Activated CD4-positive, alpha-beta T cell treated with anti-CD3 and anti-CD28 coated beads, Interleukin-2, amount 50 U/mL, for 1 hour (primary cell): ENCODE measurements at regions not wholly inside any gene's neighbourhood (a gene's known extent, or its start where the extent isn't known, plus 50 kb on each side); places are given as distances from the start of the nearest gene placed in this dataset.
"Not testable (repeated sequence)": the region's sequence is repeated elsewhere in the genome, so short reads cannot be mapped to it uniquely, and the experiment has no call there.

Experiments used
- DNase-seq: peaks from one replicate; pipeline ENCODE4 v3.0.0-alpha.2; 2020

DNA sequence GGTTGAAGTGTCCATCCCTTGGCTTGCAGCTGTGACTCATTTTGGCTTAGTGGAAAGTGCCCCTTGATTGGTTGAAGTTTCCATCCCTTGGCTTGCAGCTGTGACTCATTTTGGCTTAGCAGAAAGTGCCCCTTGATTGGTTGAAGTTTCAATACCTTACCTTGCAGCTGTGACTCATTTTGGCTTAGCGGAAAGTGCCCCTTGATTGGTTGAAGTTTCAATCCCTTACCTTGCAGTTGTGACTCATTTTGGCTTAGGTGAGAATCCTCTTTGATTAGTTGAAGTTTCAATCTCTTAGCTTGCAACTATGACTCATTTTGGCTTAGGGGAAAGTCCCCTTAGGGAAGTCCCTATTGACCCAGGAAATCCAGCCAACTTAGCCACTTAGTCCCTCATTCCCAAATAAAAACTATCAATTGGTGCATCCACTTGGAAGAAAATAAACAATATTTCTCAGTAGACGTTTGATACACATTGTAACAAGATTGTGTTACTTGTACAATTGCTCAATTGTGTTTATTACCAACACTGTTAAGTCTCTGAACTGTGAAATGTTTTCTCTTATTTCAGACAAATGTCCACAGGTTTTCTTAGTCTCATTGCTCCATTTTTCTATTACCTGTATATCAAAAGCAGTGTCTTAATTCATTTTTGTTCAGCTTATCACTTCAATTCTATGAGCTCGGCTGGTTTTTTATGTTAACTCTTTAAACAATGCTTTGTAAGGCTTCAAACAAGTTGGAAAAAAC, 2308.8 kb upstream of the ACO1 start:
- DNase-seq, result no peak

GRCh38 chr9:30078195-30078594, 2306.2 kb upstream of the ACO1 start:
- DNase-seq, result no peak

GRCh38 chr9:30089428-30089827, 2295.0 kb upstream of the ACO1 start:
- DNase-seq, result no peak

- DNase-seq, result no peak
Observed at GRCh38 chr9:30103647-30104394, 2280.6 kb upstream of the ACO1 start.

GRCh38 chr9:30107134-30107533, 2277.3 kb upstream of the ACO1 start:
- DNase-seq, result not testable (repeated sequence)

- DNase-seq, result no peak
Observed at GRCh38 chr9:30116673-30117217, 2267.7 kb upstream of the ACO1 start.

GRCh38 chr9:30120666-30121065, 2263.8 kb upstream of the ACO1 start:
- no peak for DNase-seq

- no peak for DNase-seq
Observed at GRCh38 chr9:30121611-30122010, 2262.8 kb upstream of the ACO1 start.

DNA sequence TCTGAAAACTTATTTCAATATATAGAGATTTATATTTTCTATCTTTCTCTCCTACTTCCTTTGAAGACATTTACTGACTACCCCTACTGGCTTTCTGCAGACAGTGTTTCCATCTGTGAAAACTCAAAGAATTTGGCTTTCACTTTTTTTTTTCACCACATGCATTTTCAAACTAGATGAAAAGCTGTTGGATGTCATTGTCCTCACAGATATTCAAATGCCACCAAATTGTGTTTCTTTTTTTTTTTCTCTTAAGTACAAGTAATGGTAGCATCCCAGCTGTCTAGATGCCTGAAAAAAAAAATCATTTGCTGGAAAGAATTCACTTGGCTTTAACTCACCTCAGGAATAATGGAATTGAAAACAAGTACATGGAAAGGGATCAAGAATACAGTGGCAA, 2258.6 kb upstream of the ACO1 start:
- DNase-seq, result no peak

DNA sequence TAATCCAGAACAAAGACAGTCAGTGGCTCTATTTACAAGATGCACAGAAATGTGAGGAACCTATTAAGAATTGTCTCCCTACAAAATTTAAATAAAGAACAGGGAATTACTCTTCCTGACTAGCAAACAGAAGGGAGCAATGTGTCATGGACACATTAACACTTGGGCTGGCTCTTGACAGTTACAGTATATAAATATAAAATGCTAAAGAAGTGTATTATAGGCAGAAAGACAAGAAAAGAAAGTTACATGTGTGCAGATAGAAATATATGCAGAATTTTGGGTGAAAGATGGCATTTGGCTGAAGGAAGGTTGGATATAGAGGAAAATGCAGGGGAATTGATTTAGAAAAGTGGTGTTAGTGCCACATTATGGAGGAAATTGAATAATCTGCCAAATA, 2257.1 kb upstream of the ACO1 start:
- DNase-seq, result no peak

DNA sequence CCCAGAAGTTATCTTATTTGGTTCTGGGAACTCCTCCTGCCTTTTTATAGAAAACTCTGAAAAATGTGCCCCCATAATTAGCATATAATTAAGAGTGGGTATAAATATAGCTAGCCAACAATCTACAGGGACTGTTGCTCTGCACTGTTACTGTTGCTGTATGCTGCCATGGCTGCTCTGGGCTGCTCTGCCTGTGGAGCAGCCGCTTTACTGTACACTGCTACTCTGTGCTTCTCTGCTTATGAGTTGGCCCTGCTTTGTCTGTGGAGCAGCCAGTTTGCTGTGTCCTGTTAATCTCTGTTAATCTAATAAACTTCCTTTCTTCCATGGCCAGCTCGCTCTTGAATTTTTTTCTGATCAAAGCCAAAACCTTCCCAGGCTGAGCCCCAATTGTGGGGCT, 2244.0 kb upstream of the ACO1 start:
- no peak for DNase-seq

DNA sequence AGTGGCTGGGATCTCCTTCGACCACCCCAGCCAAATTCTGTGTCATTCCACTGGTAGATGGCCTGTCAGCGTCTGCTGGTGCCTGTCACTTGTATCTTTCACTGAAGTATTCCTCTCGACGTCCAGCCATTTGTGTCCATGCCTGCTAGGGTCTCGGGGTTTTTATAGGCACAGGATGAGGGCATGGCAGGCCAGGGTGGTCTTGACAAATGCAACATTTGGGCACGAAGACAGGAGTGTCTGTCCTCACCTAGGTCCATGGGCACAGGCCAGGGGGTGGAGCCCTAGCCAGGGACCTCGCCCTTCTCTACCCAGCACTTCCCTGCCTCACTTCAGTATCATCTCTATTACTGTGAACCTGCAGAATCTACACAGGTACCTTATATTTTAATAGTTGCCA, 2223.9 kb upstream of the ACO1 start:
- no peak for DNase-seq

GRCh38 chr9:30172206-30172605, 2212.2 kb upstream of the ACO1 start:
- no peak for DNase-seq

GRCh38 chr9:30178610-30179009, 2205.8 kb upstream of the ACO1 start:
- DNase-seq, result no peak

GRCh38 chr9:30193421-30193820, 2191.0 kb upstream of the ACO1 start:
- DNase-seq, result no peak

- no peak for DNase-seq
Observed at GRCh38 chr9:30196941-30197340, 2187.5 kb upstream of the ACO1 start.

- no peak for DNase-seq
Observed at GRCh38 chr9:30197453-30197852, 2187.0 kb upstream of the ACO1 start.

DNA sequence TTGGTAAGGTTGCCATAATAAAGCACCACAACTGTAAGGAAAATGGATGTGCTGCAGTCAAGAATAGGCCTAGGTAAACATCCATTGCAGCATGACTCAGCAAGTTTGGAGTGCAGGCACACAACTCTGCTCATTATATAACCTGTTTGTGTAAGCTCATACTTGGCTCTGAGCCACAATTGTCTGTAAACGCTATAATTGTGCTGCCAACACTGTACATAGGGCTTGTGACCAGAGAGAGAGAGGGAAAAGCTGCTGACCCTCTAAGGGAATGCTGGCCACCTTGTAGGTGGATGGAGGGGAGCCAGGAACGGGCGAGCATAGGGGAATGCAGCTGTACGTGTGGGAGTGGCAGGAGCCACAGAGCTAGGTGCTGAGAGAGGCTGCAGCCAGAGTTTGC, 2186.5 kb upstream of the ACO1 start:
- DNase-seq, result no peak

DNA sequence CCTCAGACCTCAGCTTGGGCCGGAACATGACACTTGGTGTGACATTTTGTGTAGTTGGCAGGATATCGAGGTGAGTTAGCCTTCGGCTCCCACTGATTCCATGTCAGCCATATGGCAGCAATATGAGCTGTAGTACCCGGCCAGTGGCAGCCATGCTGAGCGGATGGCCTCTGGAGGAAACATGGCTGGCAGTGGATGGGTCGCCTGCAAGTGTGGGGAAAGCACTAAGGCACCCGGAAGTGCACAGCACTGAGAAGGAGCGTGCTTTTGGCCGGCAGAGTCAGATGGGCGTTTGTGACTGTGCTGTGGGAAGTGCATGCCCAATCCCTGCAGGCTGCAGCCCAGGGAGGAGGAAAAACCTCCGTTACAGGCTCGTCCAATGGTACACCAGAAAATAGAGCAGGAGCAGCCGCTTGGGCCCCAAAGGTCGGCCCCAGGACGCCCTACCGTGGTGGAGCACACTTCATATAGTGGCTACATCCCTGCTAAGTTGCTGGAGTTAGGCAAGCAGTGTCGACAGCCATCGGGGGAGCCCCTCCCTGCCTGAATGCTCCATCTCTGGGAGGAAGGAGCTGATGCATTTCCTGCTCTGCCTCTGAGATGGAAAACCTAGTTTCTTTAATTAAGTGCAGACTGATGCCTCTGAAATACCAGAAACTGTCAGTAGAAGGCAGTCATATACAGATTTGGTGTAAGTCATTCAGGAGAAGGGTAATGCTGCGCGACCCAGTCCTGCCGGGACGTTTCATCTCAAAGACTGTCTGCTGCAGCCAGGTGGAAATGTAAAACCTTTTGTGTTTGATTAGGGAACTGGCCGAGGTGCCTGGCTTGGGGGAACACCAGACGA, 2185.8 kb upstream of the ACO1 start:
- DNase-seq, result no peak

DNA sequence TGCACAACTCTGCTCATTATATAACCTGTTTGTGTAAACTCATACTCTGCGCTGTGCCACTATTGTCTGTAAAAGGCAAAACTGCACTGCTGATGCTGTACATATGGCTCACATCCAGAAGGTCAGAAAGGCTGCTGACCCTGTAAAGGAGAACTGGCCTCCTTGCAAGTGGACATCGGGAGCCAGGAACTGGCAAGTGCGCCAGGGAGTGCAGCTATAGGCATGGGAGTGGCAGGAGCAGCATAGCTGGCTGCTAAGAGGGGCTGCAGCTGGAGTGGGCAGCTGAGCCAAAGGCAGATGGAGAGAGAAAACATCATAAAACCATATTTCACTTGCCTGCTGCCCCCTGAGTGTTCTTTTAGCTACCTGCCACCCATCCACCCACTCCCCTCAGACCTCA, 2183.4 kb upstream of the ACO1 start:
- DNase-seq, result no peak

GRCh38 chr9:30235068-30235467, 2149.4 kb upstream of the ACO1 start:
- no peak for DNase-seq

DNA sequence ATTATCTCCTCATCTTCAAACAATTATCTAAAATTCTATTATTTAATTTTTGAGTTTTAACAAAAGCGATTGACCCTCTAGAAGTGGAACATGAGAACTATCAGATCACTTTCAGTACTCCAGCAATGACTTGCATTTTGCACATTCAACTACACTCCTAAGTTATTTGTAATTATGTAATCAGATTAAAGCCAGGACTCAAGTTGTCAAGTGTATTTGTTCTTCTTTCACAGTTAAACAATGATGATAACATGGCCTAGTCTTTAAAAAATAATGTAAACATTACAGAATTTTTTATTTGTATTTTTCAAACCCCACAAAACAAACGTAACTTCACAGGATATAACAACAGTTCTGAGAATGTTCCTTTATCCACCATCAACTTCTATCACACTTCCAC, 2148.9 kb upstream of the ACO1 start:
- DNase-seq, result no peak

GRCh38 chr9:30239878-30240277, 2144.6 kb upstream of the ACO1 start:
- DNase-seq, result no peak
